Activated CD4-positive, alpha-beta T cell treated with anti-CD3 and anti-CD28 coated beads, Interleukin-2, amount 50 U/mL, for 24 hours (primary cell): ENCODE measurements at regions not wholly inside any gene's neighbourhood (a gene's known extent, or its start where the extent isn't known, plus 50 kb on each side); places are given as distances from the start of the nearest gene placed in this dataset.

Experiments used
- DNase-seq, 2 donors: peaks; one replicate each; pipeline ENCODE4 v3.0.0-alpha.2; 2020; ENCODE audit warnings: low read depth in 1 of 2, low spot score in 1 of 2

DNA sequence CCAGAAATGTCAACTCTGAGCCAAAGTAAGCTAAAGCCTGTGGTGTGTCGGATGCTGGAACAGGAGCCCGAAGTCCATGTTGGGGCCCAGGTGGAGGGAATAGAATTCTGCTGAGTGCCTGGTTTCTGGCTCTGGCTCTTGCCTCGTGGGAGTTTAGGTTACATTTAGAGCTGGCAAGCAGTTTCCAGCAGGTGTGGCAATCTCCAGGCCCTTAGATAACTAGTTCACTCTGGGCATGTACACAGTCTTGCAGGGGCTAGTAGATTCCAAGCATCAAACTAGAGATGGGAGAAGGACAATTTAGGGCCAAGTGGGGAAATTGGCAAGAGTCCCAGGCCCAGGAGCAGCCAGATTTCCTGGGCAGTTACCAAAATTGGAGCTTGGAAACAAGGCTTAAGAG lies 56.3 kb upstream of the STOX2 start:
- DNase-seq: no peak

DNA sequence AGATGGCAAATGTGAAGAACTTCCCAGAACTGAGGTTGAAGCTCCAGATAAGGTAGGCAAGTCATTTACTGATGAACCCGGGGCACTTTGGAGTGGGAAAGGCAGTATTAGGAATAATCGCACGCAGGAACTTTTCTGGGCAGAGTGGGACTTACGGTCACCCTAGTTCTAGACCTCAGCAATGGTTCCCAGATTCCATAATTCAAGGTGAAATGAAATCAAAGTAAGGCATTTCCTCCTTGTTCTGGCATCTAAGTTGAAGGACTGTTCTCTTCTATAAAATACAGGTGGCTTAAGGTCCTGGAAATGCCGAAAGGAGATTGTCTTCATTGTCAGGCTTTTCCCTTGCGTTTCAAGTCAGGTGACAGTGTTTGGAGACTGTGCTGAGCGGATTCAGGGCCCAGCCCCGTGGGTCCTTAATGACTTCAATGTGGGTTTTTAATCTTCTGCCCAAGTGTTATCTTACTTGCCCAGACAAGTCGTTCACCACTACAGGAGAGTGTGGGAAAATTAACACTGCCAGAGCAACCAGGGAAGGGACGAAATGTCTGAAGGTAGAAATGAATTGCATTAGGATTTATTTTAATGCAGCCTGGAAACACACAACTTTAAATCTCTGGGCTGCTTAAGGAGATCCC lies 52.1 kb upstream of the STOX2 start:
- DNase-seq: no peak

DNA sequence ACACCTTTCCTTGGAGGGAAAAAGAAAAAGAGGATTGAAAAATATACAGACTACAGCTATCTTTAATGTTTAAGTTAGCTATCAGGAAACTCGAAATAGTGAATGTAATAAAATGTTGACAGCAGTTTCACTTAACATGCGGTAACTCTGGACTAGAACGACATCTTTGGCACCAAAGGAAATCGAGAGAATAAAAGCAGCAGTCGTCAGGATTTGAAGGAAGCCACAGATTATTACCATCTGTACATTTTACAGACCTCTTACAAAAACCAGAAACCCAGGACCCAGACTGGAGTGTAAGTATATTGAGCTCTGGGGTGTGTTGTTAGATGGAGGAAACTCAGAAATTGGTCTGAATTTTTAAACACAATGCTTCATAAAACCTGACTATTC lies 51.6 kb upstream of the STOX2 start:
- DNase-seq: no peak
